AG04449 (cell line): ENCODE measurements at regions not wholly inside any gene's neighbourhood (a gene's known extent, or its start where the extent isn't known, plus 50 kb on each side); places are given as distances from the start of the nearest gene placed in this dataset.

ENCODE experiments used
- CTCF ChIA-PET: fragments of 350-600 bp; formaldehyde crosslinking; extraction: SDS; loops from one replicate; lab custom pipeline; 2021; ENCODE audit warnings: antibody characterized with exemption; lab: Yijun Ruan, JAX
- POLR2A ChIA-PET: fragments of 400-600, 350-600 bp; formaldehyde crosslinking; extraction: SDS; loops from one replicate; lab custom pipeline; 2020; ENCODE audit warnings: antibody characterized with exemption, inconsistent platforms; lab: Yijun Ruan, JAX
- DNase-seq: peaks from one replicate; pipeline ENCODE4 v3.0.0-alpha.2; 2010; ENCODE audit warnings: low read depth, low spot score
- H3K4me3 ChIP-seq: 2 replicates; pipeline ENCODE4 v1.5.1; 2011; ENCODE audit warnings: low read depth, mild to moderate bottlenecking, control low read depth, low read length
- CTCF ChIP-seq: IDR thresholded peaks from one replicate; pipeline ENCODE4 v1.5.1; 2011; ENCODE audit warnings: mild to moderate bottlenecking, moderate library complexity, low read length, control low read depth, inconsistent platforms; ENCODE audit not compliant: insufficient read depth; ENCODE audit errors: missing control alignments

- TF ChIP-seq CTCF: no peak
- POLR2A ChIA-PET: no interaction called here
Observed at GRCh38 chr18:73009691-73010090, 141.9 kb upstream of the NETO1 start.

GRCh38 chr18:73007915-73008308 is 140.1 kb upstream of the NETO1 start:
- no peak for TF ChIP-seq CTCF
- ChIA-PET CTCF (no interaction called here), POLR2A (no interaction called here)
- no peak overlapping the region for H3K4me3 ChIP-seq
- no peak for DNase-seq

More at GRCh38 chr18:73009691-73010090, 141.9 kb upstream of the NETO1 start:
- H3K4me3 ChIP-seq: no peak overlapping the region
- DNase-seq: no peak
- CTCF ChIA-PET: no interaction called here

- CTCF ChIA-PET: no interaction called here
- POLR2A ChIA-PET: no interaction called here
Observed at GRCh38 chr18:73007195-73007914, 139.6 kb upstream of the NETO1 start.

GRCh38 chr18:73006331-73006730 is 138.5 kb upstream of the NETO1 start:
- POLR2A ChIA-PET: no interaction called here
- H3K4me3 ChIP-seq: no peak overlapping the region
- CTCF ChIA-PET: no interaction called here
- DNase-seq: no peak
- no peak for TF ChIP-seq CTCF

More at GRCh38 chr18:73007195-73007914, 139.6 kb upstream of the NETO1 start:
- no peak for DNase-seq
- no peak for TF ChIP-seq CTCF
- H3K4me3 ChIP-seq: no peak overlapping the region

GRCh38 chr18:73004260-73004659 is 136.5 kb upstream of the NETO1 start:
- H3K4me3 ChIP-seq: no peak overlapping the region
- no peak for DNase-seq
- ChIA-PET CTCF (no interaction called here), POLR2A (no interaction called here)
- no peak for TF ChIP-seq CTCF

- ChIA-PET POLR2A (no interaction called here), CTCF (no interaction called here)
- H3K4me3 ChIP-seq: no peak overlapping the region
- DNase-seq: no peak
- no peak for TF ChIP-seq CTCF
Observed at GRCh38 chr18:72999971-73000607, 132.3 kb upstream of the NETO1 start.
